Endodermal cell (in vitro differentiated cells): ENCODE measurements at regions not wholly inside any gene's neighbourhood (a gene's known extent, or its start where the extent isn't known, plus 50 kb on each side); places are given as distances from the start of the nearest gene placed in this dataset.

ENCODE experiments used
- DNase-seq: peaks from one replicate; pipeline ENCODE4 v3.0.0-alpha.2; 2017
- H3K27ac ChIP-seq: 2 replicates; pipeline ENCODE4 v1.5.1; 2013; ENCODE audit warnings: mild to moderate bottlenecking, low read depth, low read length, moderate library complexity
- H3K27me3 ChIP-seq: 2 replicates; pipeline ENCODE4 v1.6.1; 2013; ENCODE audit warnings: mild to moderate bottlenecking, low read length, moderate library complexity; ENCODE audit not compliant: insufficient read depth, control insufficient read depth, poor library complexity, severe bottlenecking
- H3K36me3 ChIP-seq: 2 replicates; pipeline ENCODE4 v1.7.0; 2013; ENCODE audit warnings: mild to moderate bottlenecking, low read length, moderate library complexity; ENCODE audit not compliant: control insufficient read depth, insufficient read depth
- H3K4me1 ChIP-seq: one replicate; pipeline ENCODE4 v1.7.0; 2013; ENCODE audit warnings: low read length; ENCODE audit not compliant: control insufficient read depth, insufficient read depth
- H3K4me3 ChIP-seq: 2 replicates; pipeline ENCODE4 v1.5.1; 2013; ENCODE audit warnings: mild to moderate bottlenecking, low read length, moderate library complexity
- H3K9ac ChIP-seq: 2 replicates; pipeline ENCODE4 v1.6.1; 2013; ENCODE audit warnings: mild to moderate bottlenecking, low read length, moderate library complexity; ENCODE audit not compliant: poor library complexity, severe bottlenecking; ENCODE audit errors: extremely low read depth
- H3K9me3 ChIP-seq: 2 replicates; pipeline ENCODE4 v1.6.1; 2013; ENCODE audit warnings: mild to moderate bottlenecking, low read length, moderate library complexity; ENCODE audit not compliant: control insufficient read depth
- H3K27ac Mint-ChIP-seq: 2 replicates; pipeline ENCODE4 v1.8.0; 2020; ENCODE audit warnings: mixed read lengths
- H3K27me3 Mint-ChIP-seq: 2 replicates; pipeline ENCODE4 v1.8.0; 2021; ENCODE audit warnings: mild to moderate bottlenecking, mixed read lengths; ENCODE audit not compliant: insufficient read depth
- H3K36me3 Mint-ChIP-seq: 2 replicates; pipeline ENCODE4 v1.8.0; 2020; ENCODE audit warnings: low read depth, mixed read lengths
- H3K4me1 Mint-ChIP-seq: 2 replicates; pipeline ENCODE4 v1.8.0; 2020; ENCODE audit warnings: mixed read lengths
- H3K4me3 Mint-ChIP-seq: 2 replicates; pipeline ENCODE4 v1.8.0; 2020; ENCODE audit warnings: mild to moderate bottlenecking, moderate library complexity, mixed read lengths
- H3K9me3 Mint-ChIP-seq: 2 replicates; pipeline ENCODE4 v1.8.0; 2020; ENCODE audit warnings: mild to moderate bottlenecking, mixed read lengths
- CTCF ChIP-seq: fragments of 200-600 bp; sonication (generic); conservative IDR thresholded peaks from 2 replicates; pipeline ENCODE4 v1.5.0; 2021; ENCODE audit warnings: antibody characterized with exemption, mild to moderate bottlenecking
- WGBS, 2 experiments: methylation state at CpG; one replicate each; pipeline versions ENCODE4 v1.1.5 to v1.1.7; 2013; ENCODE audit warnings: missing lambda C conversion rate in 2 of 2, mixed read lengths in 1 of 2; ENCODE audit not compliant: insufficient coverage in 1 of 2, insufficient read length in 1 of 2; 5-methylcytosine and 5-hydroxymethylcytosine counted together

DNA sequence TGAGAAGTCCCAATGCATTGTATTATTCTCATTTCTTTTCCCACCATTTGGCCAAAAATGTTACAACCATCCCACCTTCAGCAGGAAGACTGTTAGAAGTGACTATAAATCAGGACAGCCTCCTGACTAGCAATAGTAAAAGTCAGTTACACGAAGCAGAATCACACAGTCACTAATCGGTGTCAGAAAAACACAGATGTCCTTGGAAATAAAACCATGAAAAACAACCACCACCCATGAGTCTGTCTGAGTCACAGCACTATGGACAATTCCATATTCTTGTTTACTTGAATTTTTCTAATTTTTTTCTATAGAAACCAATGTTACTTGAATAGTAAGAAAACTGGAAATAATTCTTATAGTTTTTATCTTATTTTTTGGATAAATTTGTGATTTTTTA is 81.9 kb upstream of the FRMD4A start:
- H3K4me3 Mint-ChIP-seq, result no peak overlapping the region
- Histone ChIP-seq H3K9ac (no peak overlapping the region), H3K36me3 (no peaks in the 10 kb centered on the region), H3K4me3 (no peak overlapping the region), H3K4me1 (peaks cover 17% of the 10 kb centered on the region), H3K27me3 (no peaks in the 10 kb centered on the region), H3K9me3 (no peaks in the 10 kb centered on the region), H3K27ac (no peak overlapping the region)
- no peaks in the 10 kb centered on the region for H3K27me3 Mint-ChIP-seq
- peaks cover 38% of the 10 kb centered on the region for H3K4me1 Mint-ChIP-seq
- no peaks in the 10 kb centered on the region for H3K36me3 Mint-ChIP-seq
- WGBS, 2 experiments, result 88% methylated on average over 2 of the region's 2 CpGs; no CpG with 5 or more reads in 1 of the 2 experiments
- DNase-seq, result no peak
- no peak for TF ChIP-seq CTCF
- H3K27ac Mint-ChIP-seq, result no peak overlapping the region
- H3K9me3 Mint-ChIP-seq, result no peaks in the 10 kb centered on the region

DNA sequence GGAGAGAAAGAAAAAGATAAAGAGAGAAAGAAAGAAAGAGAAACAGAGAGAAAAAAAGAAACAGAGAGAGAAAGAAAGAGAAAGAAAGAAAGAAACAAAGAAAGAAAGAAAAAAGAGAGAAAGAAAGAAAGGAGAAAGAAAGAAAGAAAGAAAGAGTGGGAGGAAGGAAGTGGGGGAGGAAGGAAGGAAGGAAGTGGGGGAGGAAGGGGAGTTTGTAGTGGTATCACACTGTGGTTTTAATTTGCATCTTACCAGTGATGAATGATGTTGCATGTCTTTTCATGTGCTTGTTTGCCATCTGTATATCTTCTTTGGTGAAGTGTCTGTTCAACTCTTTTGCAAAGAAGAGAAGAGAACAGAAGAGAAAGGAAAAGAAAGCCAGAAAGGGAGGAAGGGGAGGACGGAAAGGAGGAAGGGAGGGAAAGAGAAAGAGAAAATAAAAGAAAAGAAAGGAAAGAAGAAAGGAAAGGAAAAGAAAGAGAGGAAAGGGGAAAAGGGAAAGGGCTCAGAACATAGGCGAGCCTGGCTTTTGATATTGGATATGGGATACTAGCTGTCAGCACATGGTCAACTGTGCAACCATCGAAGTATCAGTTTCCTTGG is 79.2 kb upstream of the FRMD4A start:
- Histone ChIP-seq H3K36me3 (no peaks in the 10 kb centered on the region), H3K27me3 (no peaks in the 10 kb centered on the region), H3K9ac (no peak overlapping the region), H3K9me3 (no peaks in the 10 kb centered on the region), H3K4me1 (peaks cover 11% of the 10 kb centered on the region), H3K27ac (no peak overlapping the region), H3K4me3 (no peak overlapping the region)
- no peak for DNase-seq
- WGBS, 2 experiments, result 91 to 94% methylated on average over 3 of the region's 3 CpGs
- Mint-ChIP-seq H3K4me3 (no peak overlapping the region), H3K4me1 (peaks cover 27% of the 10 kb centered on the region), H3K27ac (no peak overlapping the region), H3K36me3 (no peaks in the 10 kb centered on the region), H3K9me3 (no peaks in the 10 kb centered on the region), H3K27me3 (peaks cover 2% of the 10 kb centered on the region)
- no peak for TF ChIP-seq CTCF

GRCh38 chr10:14409247-14409646 is 78.5 kb upstream of the FRMD4A start:
- H3K27me3 Mint-ChIP-seq, result peaks cover 2% of the 10 kb centered on the region
- no peaks in the 10 kb centered on the region for H3K27me3 ChIP-seq
- no peak overlapping the region for H3K4me3 ChIP-seq
- H3K36me3 ChIP-seq, result no peaks in the 10 kb centered on the region
- H3K4me1 Mint-ChIP-seq, result peaks cover 29% of the 10 kb centered on the region
- WGBS, 2 experiments, result 90% methylated on average over 4 of the region's 4 CpGs
- H3K9me3 Mint-ChIP-seq, result no peaks in the 10 kb centered on the region
- no peak overlapping the region for H3K27ac Mint-ChIP-seq
- no peak for DNase-seq
- H3K9me3 ChIP-seq, result no peaks in the 10 kb centered on the region
- H3K9ac ChIP-seq, result no peak overlapping the region
- TF ChIP-seq CTCF, result no peak
- peaks cover 11% of the 10 kb centered on the region for H3K4me1 ChIP-seq
- H3K27ac ChIP-seq, result no peak overlapping the region
- no peaks in the 10 kb centered on the region for H3K36me3 Mint-ChIP-seq
- no peak overlapping the region for H3K4me3 Mint-ChIP-seq
